ENCODE measurements at regions not wholly inside any gene's neighbourhood (a gene's known extent, or its start where the extent isn't known, plus 50 kb on each side); places are given as distances from the start of the nearest gene placed in this dataset.

DNA sequence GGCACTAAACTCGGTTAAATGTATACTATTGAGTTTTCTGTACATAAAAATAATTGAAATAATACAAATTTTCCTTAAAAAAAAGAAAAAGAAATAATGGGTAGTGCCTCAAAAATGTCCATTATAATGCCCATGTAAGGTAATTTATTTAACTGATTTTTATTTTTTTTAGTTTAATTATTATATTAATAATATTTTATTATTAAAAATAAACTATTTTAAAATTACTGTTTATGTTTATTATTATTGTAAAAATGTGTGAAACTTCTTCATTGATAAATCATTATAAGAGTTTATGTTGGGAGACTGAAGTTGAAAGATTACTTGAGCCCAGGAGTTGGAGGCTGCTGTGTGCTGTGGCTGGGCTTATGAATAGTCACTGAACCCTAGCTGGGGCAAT lies 925.5 kb upstream of the EPHA7 start:
- Histone ChIP-seq H3K27me3 (no peaks in the 10 kb centered on the region), H3K4me1 (no peaks in the 10 kb centered on the region)
- TF ChIP-seq, protein P1, sequence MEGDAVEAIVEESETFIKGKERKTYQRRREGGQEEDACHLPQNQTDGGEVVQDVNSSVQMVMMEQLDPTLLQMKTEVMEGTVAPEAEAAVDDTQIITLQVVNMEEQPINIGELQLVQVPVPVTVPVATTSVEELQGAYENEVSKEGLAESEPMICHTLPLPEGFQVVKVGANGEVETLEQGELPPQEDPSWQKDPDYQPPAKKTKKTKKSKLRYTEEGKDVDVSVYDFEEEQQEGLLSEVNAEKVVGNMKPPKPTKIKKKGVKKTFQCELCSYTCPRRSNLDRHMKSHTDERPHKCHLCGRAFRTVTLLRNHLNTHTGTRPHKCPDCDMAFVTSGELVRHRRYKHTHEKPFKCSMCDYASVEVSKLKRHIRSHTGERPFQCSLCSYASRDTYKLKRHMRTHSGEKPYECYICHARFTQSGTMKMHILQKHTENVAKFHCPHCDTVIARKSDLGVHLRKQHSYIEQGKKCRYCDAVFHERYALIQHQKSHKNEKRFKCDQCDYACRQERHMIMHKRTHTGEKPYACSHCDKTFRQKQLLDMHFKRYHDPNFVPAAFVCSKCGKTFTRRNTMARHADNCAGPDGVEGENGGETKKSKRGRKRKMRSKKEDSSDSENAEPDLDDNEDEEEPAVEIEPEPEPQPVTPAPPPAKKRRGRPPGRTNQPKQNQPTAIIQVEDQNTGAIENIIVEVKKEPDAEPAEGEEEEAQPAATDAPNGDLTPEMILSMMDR (IDR thresholded peaks at IDR 0.05): no peak

GRCh38 chr6:94341173-94341572 lies 921.8 kb upstream of the EPHA7 start:
- Histone ChIP-seq H3K4me3 (no peak overlapping the region), H3K9me3 (no peaks in the 10 kb centered on the region), H3K27ac (no peak overlapping the region), H3K36me3 (no peaks in the 10 kb centered on the region), H3K4me1 (no peaks in the 10 kb centered on the region), H3K27me3 (no peaks in the 10 kb centered on the region)
- intact Hi-C loops (cut with DNase I): no loop called here
- DNase-seq (no peak), ATAC-seq (no peak)
- TF ChIP-seq, protein P1 (IDR thresholded peaks at IDR 0.05): no peak

More for the DNA sequence above, 925.5 kb upstream of the EPHA7 start:
- ATAC-seq (no peak), DNase-seq (no peak)
- Histone ChIP-seq H3K4me3 (no peak overlapping the region), H3K9me3 (no peaks in the 10 kb centered on the region), H3K27ac (no peak overlapping the region), H3K36me3 (no peaks in the 10 kb centered on the region)
- intact Hi-C loops (cut with DNase I): no loop called here

- Histone ChIP-seq H3K27ac (no peak overlapping the region), H3K36me3 (no peaks in the 10 kb centered on the region), H3K9me3 (no peaks in the 10 kb centered on the region), H3K27me3 (no peaks in the 10 kb centered on the region), H3K4me3 (no peak overlapping the region), H3K4me1 (no peaks in the 10 kb centered on the region)
- no peak for DNase-seq
- TF ChIP-seq, protein P1 (IDR thresholded peaks at IDR 0.05): no peak
- intact Hi-C loops (cut with DNase I): no loop called here
- no peak for ATAC-seq
These were observed 904.5 kb upstream of the EPHA7 start for GRCh38 chr6:94323853-94324252.

- Histone ChIP-seq H3K27ac (no peak overlapping the region), H3K4me1 (no peaks in the 10 kb centered on the region), H3K36me3 (no peaks in the 10 kb centered on the region), H3K4me3 (no peak overlapping the region), H3K27me3 (no peaks in the 10 kb centered on the region), H3K9me3 (peaks cover 0 to 5% of the 10 kb centered on the region in 2 donors)
- intact Hi-C loops (cut with DNase I): no loop called here
- no peak for ATAC-seq
- no peak for DNase-seq
- TF ChIP-seq, protein P1 (IDR thresholded peaks at IDR 0.05): no peak
These were observed 881.2 kb upstream of the EPHA7 start for GRCh38 chr6:94300424-94301144.

DNA sequence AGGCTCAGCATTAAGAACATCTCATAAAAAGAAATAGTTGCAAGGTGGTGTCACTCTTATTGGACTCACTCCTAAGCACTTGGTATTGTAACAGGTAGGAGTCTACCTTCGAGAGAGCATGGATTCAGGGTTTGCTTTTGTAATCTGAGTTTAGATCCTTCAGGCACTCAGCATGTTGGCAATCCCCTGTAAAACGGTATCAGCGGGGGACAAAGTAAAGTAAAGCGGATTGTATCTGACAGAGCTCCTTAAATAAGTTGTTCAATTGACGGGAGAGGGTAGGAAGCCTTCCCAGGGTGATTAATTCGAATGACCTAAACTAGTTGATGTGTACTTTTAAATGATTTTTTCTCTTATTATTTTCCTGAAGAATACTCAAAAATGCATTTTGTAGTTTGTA lies 869.8 kb upstream of the EPHA7 start:
- TF ChIP-seq, protein P1 (IDR thresholded peaks at IDR 0.05): no peak
- Histone ChIP-seq H3K9me3 (no peaks in the 10 kb centered on the region), H3K4me3 (no peak overlapping the region), H3K4me1 (no peaks in the 10 kb centered on the region), H3K27ac (no peak overlapping the region), H3K27me3 (no peaks in the 10 kb centered on the region), H3K36me3 (no peaks in the 10 kb centered on the region)
- ATAC-seq (no peak), DNase-seq (no peak)
- intact Hi-C loops (cut with DNase I): no loop called here
